PFSK-1 (cell line): ENCODE measurements at regions not wholly inside any gene's neighbourhood (a gene's known extent, or its start where the extent isn't known, plus 50 kb on each side); places are given as distances from the start of the nearest gene placed in this dataset.

ENCODE experiments used
- FOXP2 ChIP-seq: optimal IDR thresholded peaks from 2 replicates; pipeline ENCODE3; 2011; ENCODE audit warnings: borderline replicate concordance, control low read depth, inconsistent platforms; ENCODE audit not compliant: insufficient read depth; ENCODE audit errors: extremely low read length, extremely low read depth
- POLR2AphosphoS5 ChIP-seq: IDR thresholded peaks from 2 replicates; pipeline ENCODE4 v1.6.1; 2012; ENCODE audit warnings: low read depth, mild to moderate bottlenecking, control low read depth, low read length, moderate library complexity
- REST ChIP-seq, 2 experiments: IDR thresholded peaks; 2 replicates each; pipeline versions ENCODE4 v1.6.1 to v1.8.0; 2011 to 2012; ENCODE audit warnings: low read depth in 2 of 2, low read length in 2 of 2, control low read depth in 1 of 2, inconsistent platforms in 1 of 2, mild to moderate bottlenecking in 1 of 2, moderate library complexity in 1 of 2; ENCODE audit not compliant: insufficient read depth in 1 of 2
- SIN3A ChIP-seq: IDR thresholded peaks from 2 replicates; pipeline ENCODE4 v1.6.1; 2012; ENCODE audit warnings: mild to moderate bottlenecking, low read length, moderate library complexity, borderline replicate concordance; ENCODE audit not compliant: insufficient read depth
- TAF1 ChIP-seq: IDR thresholded peaks from 2 replicates; pipeline ENCODE4 v1.6.1; 2012; ENCODE audit warnings: low read length, control low read depth, borderline replicate concordance; ENCODE audit not compliant: insufficient read depth

GRCh38 chr12:4024701-4025100, 151.5 kb upstream of the PARP11 start:
- TF ChIP-seq TAF1 = no peak
- TF ChIP-seq POLR2AphosphoS5 = no peak
- TF ChIP-seq FOXP2 = no peak
- no peak for TF ChIP-seq SIN3A
- no peak for TF ChIP-seq REST (IDR thresholded peaks at IDR 0.05; ENCODE audit: insufficient read depth in 1 of 2, low read depth in 2 of 2, low read length in 2 of 2)

GRCh38 chr12:4015225-4016091, 142.3 kb upstream of the PARP11 start:
- TF ChIP-seq POLR2AphosphoS5 (no peak), REST (IDR thresholded peaks at IDR 0.05; ENCODE audit: insufficient read depth in 1 of 2, low read depth in 2 of 2, low read length in 2 of 2) (no peak), SIN3A (no peak), FOXP2 (no peak), TAF1 (no peak)

- no peak for TF ChIP-seq REST (IDR thresholded peaks at IDR 0.05; ENCODE audit: insufficient read depth in 1 of 2, low read depth in 2 of 2, low read length in 2 of 2)
- TF ChIP-seq FOXP2 = no peak
- no peak for TF ChIP-seq POLR2AphosphoS5
- TF ChIP-seq TAF1 = no peak
- TF ChIP-seq SIN3A = no peak
Observed at GRCh38 chr12:4014858-4015224, 141.6 kb upstream of the PARP11 start.

GRCh38 chr12:4014444-4014843, 141.2 kb upstream of the PARP11 start:
- TF ChIP-seq POLR2AphosphoS5 = no peak

GRCh38 chr12:4012977-4013968, 140.1 kb upstream of the PARP11 start:
- no peak for TF ChIP-seq REST (IDR thresholded peaks at IDR 0.05; ENCODE audit: insufficient read depth in 1 of 2, low read depth in 2 of 2, low read length in 2 of 2)
- no peak for TF ChIP-seq SIN3A
- no peak for TF ChIP-seq FOXP2
- TF ChIP-seq POLR2AphosphoS5 = no peak
- no peak for TF ChIP-seq TAF1
